ENCODE measurements at regions not wholly inside any gene's neighbourhood (a gene's known extent, or its start where the extent isn't known, plus 50 kb on each side); places are given as distances from the start of the nearest gene placed in this dataset.
"Not testable (repeated sequence)": the region's sequence is repeated elsewhere in the genome, so short reads cannot be mapped to it uniquely, and the experiment has no call there.

DNA sequence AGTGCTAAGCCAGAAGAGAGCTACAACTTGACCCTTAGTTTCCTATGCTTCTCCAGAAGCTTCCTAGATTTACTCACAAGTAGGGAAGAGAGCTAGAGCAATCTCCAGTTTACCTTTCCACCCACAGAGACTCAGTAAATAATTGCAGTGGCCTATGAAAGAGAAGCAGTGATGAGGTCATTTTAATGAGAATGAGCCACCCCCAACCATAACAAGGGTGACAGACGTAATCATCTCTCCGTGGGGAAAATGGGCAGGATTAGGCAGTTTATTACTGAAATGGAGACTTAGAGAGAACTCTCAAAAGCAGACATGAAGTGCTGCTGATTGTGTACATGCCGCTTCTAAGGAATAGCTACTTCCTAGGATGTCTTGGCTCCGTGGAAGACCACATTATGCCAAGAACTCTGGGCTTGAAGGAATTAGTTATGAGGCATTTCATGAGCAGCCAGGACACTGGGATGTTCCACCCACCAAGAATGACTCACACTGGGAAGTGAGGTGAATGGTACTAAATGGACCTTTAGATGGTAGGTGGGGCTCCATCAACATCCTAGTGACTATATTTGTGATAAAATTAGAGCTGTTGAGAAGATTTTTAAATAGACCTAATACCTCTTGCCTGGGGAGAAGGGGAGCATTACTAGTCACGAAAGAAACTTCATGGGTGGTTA is 160.9 kb downstream of the EDEM1 start:
- TF ChIP-seq, protein P1, sequence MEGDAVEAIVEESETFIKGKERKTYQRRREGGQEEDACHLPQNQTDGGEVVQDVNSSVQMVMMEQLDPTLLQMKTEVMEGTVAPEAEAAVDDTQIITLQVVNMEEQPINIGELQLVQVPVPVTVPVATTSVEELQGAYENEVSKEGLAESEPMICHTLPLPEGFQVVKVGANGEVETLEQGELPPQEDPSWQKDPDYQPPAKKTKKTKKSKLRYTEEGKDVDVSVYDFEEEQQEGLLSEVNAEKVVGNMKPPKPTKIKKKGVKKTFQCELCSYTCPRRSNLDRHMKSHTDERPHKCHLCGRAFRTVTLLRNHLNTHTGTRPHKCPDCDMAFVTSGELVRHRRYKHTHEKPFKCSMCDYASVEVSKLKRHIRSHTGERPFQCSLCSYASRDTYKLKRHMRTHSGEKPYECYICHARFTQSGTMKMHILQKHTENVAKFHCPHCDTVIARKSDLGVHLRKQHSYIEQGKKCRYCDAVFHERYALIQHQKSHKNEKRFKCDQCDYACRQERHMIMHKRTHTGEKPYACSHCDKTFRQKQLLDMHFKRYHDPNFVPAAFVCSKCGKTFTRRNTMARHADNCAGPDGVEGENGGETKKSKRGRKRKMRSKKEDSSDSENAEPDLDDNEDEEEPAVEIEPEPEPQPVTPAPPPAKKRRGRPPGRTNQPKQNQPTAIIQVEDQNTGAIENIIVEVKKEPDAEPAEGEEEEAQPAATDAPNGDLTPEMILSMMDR (conservative IDR thresholded peaks at IDR 0.05; ENCODE audit: low read length): no peak
- DNase-seq (ENCODE audit: low read depth): no peak
- no peak overlapping the region for H3K4me3 ChIP-seq (ENCODE audit: low read length)

DNA sequence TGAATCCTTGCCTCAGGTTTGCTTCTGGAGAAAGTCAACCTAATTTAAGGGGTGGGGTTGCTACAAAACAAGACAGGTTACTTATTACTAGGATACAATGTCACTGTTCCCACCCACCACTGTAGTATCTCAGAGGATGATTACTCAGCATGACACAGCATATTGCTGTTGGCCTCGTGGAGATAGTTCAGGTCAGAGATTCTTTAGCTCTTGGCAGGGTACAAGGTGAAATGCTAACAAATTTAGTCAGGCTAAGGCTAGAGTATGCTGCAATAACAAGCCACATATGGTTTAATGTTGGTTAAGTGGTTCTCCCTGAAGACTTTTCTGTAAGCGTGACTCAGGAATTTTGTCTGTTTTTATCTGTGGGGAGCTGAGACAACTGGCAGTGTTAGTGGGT is 161.8 kb downstream of the EDEM1 start:
- H3K4me3 ChIP-seq (ENCODE audit: low read length): no peak overlapping the region
- TF ChIP-seq, protein P1 (conservative IDR thresholded peaks at IDR 0.05; ENCODE audit: low read length): no peak
- peak; percentile 4 for DNase-seq (ENCODE audit: low read depth)

DNA sequence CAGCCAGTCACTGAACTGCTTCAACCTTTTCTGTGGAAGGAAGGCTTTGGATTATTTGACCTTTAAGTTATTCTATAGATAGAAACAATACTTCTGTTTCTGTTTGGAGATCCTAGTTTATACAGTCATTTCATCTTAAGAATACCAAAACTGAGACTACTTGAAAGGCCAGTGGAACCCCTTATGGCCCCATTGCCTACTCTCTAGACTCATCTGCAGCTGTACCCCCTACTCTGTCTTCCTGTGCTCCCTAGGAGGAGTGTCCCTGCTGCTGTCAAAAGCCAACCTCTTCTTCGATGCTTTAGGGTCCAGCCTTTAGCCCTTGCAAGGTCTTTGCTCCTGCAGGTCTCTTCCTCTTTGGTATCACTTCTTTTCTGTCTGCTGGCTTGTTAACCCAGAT is 169.6 kb downstream of the EDEM1 start:
- no peak overlapping the region for H3K4me3 ChIP-seq (ENCODE audit: low read length)
- TF ChIP-seq, protein P1 (conservative IDR thresholded peaks at IDR 0.05; ENCODE audit: low read length): no peak
- DNase-seq (ENCODE audit: low read depth): no peak

DNA sequence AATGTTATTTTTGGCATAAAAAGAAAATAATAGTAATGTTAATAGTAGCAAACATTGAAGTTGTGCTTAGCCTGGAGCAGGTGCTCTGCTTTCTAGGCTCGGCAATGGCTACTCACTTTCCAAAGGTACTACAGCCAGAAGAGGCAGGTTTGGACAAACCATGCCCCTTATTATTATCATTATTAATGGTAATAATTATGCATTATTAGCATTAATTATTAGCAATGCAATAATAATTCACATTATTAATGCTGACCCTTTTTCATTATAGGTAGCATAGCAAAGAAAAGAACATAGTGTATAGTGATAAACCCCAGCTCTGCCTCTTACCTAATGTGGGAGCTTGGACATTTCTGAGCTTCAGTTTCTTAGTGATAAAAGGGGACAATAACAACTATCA is 171.4 kb downstream of the EDEM1 start:
- DNase-seq (ENCODE audit: low read depth): no peak
- TF ChIP-seq, protein P1 (conservative IDR thresholded peaks at IDR 0.05; ENCODE audit: low read length): no peak
- H3K4me3 ChIP-seq (ENCODE audit: low read length): no peak overlapping the region

DNA sequence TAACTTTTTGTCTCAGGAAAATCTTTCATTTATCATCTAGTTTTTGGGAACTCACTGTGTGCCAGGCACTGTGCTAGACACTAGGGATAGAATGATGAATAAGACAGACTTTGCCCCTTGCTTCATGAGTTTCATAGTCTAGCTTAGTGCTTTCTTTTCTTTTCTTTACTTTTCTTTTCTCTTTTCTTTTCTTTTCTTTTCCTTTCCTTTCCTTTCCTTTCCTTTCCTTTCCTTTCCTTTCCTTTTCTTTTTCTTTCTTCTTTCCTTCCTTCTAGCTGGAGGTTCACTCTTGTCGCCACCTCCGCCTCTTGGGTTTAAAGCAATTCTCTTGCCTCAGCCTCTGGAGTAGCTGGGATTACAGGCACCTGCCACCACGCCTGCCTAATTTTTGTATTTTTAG is 172.9 kb downstream of the EDEM1 start:
- TF ChIP-seq, protein P1 (conservative IDR thresholded peaks at IDR 0.05; ENCODE audit: low read length): no peak
- no peak for DNase-seq (ENCODE audit: low read depth)
- no peak overlapping the region for H3K4me3 ChIP-seq (ENCODE audit: low read length)

DNA sequence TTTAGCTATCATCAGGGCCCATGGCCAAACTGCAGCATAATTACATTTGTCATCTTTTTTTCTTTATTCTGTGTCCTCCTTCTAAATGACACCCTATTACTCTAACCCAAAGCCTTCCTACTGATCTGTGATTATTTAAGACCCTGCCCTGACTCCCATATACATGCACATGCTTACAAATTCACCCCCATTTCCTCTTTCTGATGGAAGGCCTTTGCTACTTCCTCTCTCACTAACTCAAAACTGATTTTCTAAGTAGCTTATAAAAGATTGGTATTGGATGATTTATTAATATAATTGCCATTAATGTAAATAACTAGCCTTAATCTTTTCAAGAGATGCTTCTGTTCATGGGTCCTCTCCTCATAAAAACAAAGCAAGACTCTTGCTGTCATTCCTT is 179.2 kb downstream of the EDEM1 start:
- TF ChIP-seq, protein P1 (conservative IDR thresholded peaks at IDR 0.05; ENCODE audit: low read length): no peak
- H3K4me3 ChIP-seq (ENCODE audit: low read length): no peak overlapping the region
- no peak for DNase-seq (ENCODE audit: low read depth)

DNA sequence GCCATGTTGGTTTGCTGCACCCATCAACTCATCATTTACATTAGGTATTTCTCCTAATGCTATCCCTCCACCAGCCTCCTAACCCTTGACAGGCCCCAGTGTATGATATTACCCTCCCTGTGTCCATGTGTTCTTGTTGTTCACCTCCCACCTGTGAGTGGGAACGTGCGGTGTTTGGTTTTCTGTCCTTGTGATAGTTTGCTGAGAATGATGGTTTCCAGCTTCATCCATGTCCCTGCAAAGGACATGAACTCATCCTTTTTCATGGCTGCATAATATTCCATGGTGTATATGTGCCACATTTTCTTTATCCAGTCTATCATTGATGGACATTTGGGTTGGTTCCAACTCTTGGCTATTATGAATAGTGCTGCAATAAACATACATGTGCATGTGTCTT is 184.0 kb downstream of the EDEM1 start:
- not testable (repeated sequence) for DNase-seq (ENCODE audit: low read depth)

DNA sequence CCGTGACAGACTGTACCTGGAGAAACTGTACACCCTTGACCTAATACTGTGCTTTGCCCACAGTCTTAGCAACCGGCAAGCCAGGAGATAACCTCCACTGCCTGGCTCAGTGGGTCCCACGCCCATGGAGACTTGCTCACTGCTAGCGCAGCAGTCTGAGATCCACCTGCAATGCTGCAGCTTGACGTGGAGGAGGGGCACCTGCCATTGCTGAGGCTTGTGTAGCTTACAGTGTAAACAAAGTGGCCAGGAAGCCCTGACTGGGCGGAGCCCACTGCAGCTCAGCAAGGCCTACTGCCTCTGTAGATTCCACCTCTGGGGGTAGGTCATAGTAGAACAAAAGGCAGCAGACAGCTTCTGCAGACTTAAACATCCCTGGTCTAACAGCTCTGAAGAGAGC is 189.3 kb downstream of the EDEM1 start:
- H3K4me3 ChIP-seq (ENCODE audit: low read length): no peak overlapping the region
- TF ChIP-seq, protein P1 (conservative IDR thresholded peaks at IDR 0.05; ENCODE audit: low read length): no peak
- DNase-seq (ENCODE audit: low read depth): no peak

More for the DNA sequence above, 184.0 kb downstream of the EDEM1 start:
- H3K4me3 ChIP-seq (ENCODE audit: low read length): not testable (repeated sequence)

DNA sequence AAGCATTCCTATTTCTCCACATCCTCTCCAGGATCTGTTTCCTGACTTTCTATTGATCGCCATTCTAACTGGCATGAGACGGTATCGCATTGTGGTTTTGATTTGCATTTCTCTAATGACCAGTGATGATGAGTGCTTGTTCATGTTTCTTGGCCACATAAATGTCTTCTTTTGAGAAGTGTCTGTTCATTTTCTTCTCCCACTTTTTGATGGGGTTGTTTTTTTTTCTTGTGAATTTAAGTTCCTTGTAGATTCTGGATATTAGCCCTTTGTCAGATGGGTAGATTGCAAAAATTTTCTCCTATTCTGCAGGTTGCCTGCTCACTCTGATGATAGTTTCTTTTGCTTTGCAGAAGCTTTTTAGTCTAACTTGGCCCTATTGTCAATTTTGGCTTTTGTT is 191.8 kb downstream of the EDEM1 start:
- not testable (repeated sequence) for H3K4me3 ChIP-seq (ENCODE audit: low read length); DNase-seq (ENCODE audit: low read depth)

DNA sequence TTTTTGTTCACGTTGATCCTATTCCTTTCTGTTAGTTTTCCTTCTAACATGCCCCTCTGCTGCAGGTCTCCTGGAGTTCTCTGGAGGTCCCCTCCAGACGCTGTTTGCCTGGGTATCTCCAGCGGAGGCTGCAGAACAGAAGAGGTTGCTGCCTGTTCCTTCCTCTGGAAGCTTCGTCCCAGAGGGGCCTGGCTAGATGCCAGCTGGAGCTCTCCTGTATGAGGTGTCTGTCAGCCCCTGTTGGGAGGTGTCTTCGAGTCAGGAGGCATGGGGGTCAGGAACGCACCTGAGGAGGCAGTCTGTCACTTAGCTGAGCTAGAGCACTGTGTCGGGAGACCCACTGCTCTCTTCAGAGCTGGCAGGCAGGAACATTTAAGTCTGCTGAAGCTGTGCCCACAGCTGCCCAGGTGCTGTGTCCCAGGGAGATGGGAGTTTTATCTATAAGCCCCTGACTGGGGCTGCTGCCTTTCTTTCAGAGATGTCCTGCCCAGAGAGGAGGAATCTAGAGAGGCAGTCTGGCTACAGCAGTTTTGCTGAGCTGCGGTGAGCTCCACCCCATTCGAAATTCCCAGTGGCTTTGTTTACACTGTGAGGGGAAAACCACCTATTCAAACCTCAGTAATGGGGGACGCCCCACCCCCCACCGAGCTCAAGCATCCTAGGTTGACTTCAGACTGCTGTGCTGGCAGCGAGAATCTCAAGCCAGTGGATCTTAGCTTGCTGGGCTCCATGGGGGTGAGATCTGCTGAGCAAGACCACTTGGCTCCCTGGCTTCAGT is 196.2 kb downstream of the EDEM1 start:
- DNase-seq (ENCODE audit: low read depth): not testable (repeated sequence)

More for the DNA sequence above, 196.2 kb downstream of the EDEM1 start:
- not testable (repeated sequence) for H3K4me3 ChIP-seq (ENCODE audit: low read length)

All from AG10803 (cell line).